HG02970 (cell line): ENCODE measurements at regions not wholly inside any gene's neighbourhood (a gene's known extent, or its start where the extent isn't known, plus 50 kb on each side); places are given as distances from the start of the nearest gene placed in this dataset.

ENCODE experiments used
- ATAC-seq: cut with Tn5 transposase; IDR thresholded peaks from one replicate; pipeline ENCODE4 v1.9.1; 2021; ENCODE audit warnings: mild to moderate bottlenecking, moderate library complexity, moderate number of reproducible peaks; ENCODE audit not compliant: unreplicated experiment, low FRiP score

- ATAC-seq = no peak
Measured at GRCh38 chr12:42666671-42667243, 77.2 kb upstream of the PRICKLE1 start.

- ATAC-seq = no peak
Measured at GRCh38 chr12:42663621-42664020, 74.1 kb upstream of the PRICKLE1 start.

DNA sequence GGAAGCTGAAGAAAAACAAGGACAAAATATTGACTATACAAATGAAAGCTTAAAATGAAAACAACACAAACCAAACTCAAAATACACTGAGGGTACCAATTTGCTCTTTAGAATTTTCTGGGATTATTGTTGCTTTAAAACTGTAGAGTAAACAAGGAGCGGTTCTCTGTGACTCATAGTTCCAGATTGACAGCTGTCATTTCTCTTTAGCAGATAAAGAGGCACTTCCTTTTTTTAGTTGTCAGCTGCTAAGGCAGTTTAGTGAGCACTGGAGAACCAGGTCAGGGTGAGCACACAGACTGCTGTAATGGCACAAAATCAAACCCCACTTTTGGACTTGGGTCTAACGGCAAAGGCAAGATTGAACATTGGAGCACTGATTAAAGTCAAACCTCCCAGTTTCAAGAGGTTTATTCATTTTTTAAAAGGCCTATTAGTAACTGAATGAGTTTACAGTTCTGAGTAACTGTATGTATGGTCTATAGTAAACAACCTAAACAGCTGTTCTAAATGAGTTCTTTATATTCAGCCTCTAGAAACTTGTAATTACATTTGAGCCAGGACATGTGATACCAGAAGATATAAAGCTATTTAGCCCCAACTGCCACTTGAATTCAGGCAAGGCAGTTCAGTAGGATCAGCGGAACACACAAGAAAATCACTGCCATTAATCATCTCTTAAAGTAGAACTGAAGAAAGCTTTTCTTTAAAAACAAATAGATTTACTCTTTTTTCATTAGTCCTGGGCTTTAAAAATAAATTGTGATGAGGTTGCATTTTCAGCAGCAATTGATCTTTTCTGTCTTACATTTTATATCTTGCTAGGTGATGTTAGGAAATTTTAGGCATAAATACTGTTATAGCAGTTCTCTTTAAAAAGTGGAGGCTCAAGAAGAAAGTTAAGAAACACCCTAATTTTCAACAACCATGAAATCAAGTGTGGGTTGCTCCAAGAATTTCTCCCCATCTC lies 71.7 kb upstream of the PRICKLE1 start:
- ATAC-seq = no peak

- no peak for ATAC-seq
Measured at GRCh38 chr12:42660117-42660516, 70.6 kb upstream of the PRICKLE1 start.

DNA sequence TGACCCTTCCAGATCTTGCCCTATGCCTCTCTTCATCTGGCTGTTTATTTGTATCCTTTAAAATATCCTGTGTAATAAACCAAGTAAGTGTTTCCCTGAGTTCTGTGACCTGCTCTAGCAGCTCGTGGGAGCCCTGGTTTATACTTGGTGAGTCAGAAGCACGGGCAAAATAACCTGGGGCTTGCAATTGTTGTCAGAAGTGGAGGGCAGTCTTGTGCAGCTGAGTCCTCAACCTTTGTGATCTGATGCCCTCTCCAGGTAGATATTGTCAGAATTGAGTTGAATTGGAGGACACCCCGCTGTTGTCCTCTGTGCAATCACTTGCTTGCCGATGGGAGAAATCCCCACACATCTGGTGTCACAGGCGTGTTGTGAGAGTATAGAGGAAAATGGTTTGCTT lies 62.5 kb upstream of the PRICKLE1 start:
- ATAC-seq = no peak

GRCh38 chr12:42648061-42648460 lies 58.5 kb upstream of the PRICKLE1 start:
- no peak for ATAC-seq

DNA sequence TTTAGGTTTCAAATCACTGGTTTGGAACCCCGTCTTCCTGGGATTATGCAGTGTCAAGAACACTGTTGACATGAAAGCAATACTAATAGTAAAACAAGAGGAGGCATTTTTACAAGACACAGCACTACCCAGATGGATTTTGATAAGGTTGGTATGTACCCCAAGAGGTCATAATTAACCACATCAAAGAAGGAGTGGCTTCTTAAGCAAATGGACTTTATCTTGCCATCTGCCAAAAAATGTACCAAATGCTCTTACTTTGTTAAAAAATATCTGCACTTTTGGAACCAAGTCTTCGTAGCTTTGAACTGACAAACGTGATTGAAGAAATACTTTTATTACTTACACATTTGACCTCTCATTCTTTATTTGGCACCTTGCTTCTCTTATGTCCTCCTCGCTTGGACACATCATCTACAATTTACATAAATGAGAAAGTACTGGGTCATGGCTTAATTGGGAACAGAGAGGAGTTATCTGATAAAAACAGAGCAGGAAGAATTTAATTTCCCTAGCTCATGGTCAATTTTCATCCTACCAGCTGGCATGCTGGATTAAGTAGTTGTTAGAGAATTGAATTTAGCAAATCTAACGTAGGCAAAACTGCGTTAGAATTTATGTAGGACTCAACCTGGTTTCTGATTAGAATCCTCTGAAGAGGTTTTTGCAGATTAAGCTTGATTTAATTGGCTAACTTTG lies 54.5 kb upstream of the PRICKLE1 start:
- no peak for ATAC-seq

GRCh38 chr12:42641221-42641885 lies 51.8 kb upstream of the PRICKLE1 start:
- no peak for ATAC-seq

DNA sequence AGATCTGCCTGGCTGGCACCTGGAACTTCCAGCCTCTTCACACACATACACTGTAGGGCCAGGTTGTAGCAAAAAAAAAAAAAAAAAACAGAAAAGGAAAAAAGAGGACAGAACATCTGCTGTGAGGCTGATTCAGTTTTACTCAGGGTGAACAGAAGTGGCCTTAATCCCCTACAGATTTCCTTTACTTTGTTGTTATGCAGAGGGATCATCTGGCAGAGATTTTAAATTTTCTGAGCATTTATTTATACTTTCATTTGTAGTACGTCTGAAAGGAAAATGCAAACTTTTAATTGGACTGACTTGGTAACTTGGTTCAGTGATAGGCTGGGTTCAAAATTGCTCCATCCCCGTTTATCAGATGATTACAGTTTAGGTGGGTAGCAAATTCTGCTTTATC lies 50.8 kb upstream of the PRICKLE1 start:
- ATAC-seq = no peak

- ATAC-seq = no peak
Measured at GRCh38 chr12:42639556-42639955, 50.0 kb upstream of the PRICKLE1 start.
